ENCODE measurements at regions not wholly inside any gene's neighbourhood (a gene's known extent, or its start where the extent isn't known, plus 50 kb on each side); places are given as distances from the start of the nearest gene placed in this dataset.
"Not testable (repeated sequence)": the region's sequence is repeated elsewhere in the genome, so short reads cannot be mapped to it uniquely, and the experiment has no call there.

GRCh38 chr4:74544655-74545361, 99.9 kb downstream of the AREG start:
- no peak for FAIRE-seq

DNA sequence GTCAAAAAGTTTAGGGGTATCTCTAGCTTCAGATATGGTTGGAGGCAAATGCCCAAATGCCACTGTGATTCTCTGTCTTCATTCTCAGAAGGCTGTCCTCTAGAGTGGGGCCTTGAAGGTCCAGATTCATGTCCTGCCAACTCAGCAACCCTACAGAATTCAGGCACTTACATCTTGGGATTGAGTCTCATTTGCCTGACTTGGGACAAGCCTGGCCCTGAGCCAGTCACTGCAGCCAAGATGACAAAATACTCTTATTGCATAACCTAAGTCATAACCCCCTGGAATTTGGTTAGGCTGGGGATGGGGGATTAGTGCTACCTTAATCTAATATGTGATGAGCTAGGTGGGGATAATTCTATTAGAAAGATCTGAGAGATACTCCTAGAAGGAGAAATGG, 100.5 kb downstream of the AREG start:
- FAIRE-seq = no peak

DNA sequence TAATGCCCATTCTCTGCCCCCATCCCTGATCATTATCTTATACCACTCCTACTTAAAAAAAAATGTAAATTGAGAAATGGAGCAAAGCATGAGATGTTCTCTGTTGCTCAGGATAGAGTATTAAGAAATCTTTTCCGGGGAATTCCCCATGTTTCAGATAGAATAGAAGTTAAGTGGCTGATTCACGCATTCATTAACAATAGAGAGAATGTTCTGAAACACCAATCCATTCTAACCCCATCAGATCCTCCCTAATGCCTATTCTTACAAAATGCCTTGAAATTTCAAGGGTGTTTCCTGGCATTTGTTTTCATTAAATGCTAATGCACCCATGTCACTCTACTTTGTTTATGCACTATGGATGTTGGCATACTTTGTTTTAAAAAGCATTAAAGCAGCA, 101.1 kb downstream of the AREG start:
- no peak for FAIRE-seq

DNA sequence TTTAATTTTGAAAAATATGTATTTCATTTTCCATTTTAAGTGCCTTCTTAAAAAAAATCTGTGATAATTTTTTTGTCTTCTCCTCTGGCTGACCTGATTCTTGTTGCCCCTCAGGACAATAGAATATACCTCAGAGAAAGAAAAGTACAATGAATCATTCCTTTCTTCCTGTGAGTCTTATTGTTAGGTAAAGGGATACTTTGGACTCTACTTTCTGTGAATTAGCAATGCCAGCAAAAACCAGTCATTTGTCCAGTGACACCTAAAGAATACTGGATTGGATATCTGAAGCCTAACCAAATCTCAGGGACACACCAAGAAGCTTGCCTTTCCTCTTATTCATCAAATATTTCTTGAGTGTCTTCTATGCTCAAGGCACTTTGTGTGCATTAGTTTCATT, 102.1 kb downstream of the AREG start:
- no peak for FAIRE-seq

GRCh38 chr4:74548561-74548960, 103.6 kb downstream of the AREG start:
- FAIRE-seq = no peak

- FAIRE-seq = no peak
These were observed 105.0 kb downstream of the AREG start for GRCh38 chr4:74549936-74550335.

DNA sequence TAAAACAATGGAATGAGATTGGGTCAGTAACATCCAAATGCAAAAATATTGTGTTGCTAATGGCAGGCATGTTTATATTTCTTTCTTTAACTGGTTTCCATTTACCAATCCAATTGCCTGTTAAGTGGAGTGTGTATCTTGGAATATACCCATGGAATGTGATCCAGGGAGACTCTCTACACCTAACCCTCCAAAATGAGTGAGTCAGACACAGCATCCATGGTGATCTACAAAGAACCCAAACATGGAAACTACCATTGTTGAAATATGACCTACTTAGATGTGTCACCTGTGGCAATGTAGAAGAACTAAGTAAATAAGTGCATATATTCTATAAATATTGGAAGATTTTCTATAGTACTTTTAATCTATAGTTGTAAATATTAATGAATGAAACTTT, 110.3 kb downstream of the AREG start:
- FAIRE-seq = no peak

DNA sequence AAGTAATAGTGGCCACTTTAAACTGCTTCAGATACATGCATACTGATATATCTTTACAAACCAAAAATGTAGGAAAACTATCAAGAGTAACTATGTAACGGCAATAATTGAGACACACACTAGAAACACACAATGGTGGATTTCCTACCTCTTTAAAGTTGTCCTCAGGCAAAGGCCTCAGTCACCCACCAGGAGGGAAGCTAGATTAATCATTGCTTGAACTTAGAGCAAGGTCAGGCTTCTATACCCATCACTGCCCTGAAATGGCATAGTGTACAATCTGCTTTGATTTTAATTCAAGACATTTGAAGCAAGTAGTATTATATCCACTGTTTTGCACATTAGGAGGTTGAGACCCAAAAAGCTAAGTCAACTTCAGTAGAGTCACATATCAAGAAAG, 110.9 kb downstream of the AREG start:
- no peak for FAIRE-seq

- FAIRE-seq = no peak
These were observed 114.9 kb downstream of the AREG start for GRCh38 chr4:74559853-74560252.

DNA sequence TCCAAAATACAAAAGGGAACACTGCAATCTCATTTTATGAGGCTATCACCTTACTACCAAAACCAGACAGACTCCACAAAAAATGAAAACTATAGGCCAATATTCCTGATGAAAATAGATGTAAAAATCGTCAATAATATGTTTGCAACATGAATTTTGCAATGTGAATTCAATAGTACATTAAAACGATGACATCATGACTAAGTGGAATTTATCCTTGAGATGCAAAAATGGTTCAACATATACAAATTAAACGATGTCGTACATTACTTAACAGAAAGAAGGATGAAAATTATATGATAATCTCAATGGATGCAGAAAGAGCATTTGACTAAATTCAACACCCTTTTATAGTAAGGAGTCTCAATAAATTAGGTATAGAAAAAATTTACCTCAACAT, 123.0 kb downstream of the AREG start:
- FAIRE-seq = no peak

DNA sequence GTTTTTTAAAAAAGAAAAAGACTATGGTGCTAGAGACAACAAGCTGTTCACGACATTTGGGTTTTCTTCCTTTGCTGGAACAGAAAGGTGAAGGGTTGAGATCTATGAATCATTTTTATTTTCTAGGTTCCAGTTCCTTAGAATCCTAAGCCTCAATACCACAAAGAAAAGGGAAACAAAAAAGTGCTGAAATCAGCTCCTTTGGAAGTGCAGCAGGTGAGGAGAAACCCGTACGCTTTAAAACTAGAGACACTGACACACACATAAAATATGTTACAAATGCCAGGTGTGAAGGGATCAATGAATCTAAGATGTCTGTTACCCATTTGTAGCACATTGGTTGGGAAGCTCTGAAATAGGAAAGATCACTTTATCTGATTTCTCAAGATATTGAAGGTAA, 125.2 kb downstream of the AREG start:
- no peak for FAIRE-seq

DNA sequence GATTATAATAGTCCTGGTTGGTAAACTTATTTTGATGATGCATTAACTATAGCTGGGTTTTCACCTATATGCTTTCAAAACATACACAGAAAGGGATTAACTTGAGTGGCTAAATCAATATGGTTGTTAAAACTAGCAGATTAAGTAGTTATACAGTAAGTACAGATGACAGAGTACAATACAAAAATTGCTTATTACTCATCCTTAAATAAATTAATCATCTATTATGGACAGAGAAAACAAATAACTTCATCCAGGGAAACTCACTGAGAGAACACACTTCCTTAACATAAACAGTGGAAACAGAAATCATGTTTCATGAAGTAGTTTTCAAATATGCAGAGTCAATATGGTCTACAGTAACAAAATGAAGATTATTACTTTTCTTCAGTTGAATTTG, 133.4 kb downstream of the AREG start:
- FAIRE-seq = no peak

GRCh38 chr4:74578865-74579264, 133.9 kb downstream of the AREG start:
- not testable (repeated sequence) for FAIRE-seq

GRCh38 chr4:74583089-74583700, 138.3 kb downstream of the AREG start:
- no peak for FAIRE-seq

GRCh38 chr4:74583757-74584156, 138.8 kb downstream of the AREG start:
- no peak for FAIRE-seq

GRCh38 chr4:74588350-74588749, 143.4 kb downstream of the AREG start:
- FAIRE-seq = no peak

DNA sequence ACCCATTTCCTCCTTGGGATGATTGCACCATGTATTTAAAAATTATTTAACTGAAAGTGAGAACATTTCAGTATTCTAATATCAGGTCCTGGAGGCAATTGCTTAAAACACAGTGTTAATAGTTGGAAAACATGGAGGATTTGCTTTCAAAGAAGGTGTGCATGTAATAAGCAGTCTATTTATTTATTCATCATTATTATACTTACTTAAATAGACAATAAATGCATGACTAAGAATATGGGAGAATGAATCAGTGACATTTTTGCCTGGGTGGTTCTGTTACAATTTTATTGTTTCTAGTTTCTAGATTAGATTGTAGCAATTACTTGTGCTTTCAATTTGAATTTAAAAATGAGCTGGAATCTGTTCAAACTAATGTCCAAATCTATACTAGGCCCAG, 145.5 kb downstream of the AREG start:
- no peak for FAIRE-seq

DNA sequence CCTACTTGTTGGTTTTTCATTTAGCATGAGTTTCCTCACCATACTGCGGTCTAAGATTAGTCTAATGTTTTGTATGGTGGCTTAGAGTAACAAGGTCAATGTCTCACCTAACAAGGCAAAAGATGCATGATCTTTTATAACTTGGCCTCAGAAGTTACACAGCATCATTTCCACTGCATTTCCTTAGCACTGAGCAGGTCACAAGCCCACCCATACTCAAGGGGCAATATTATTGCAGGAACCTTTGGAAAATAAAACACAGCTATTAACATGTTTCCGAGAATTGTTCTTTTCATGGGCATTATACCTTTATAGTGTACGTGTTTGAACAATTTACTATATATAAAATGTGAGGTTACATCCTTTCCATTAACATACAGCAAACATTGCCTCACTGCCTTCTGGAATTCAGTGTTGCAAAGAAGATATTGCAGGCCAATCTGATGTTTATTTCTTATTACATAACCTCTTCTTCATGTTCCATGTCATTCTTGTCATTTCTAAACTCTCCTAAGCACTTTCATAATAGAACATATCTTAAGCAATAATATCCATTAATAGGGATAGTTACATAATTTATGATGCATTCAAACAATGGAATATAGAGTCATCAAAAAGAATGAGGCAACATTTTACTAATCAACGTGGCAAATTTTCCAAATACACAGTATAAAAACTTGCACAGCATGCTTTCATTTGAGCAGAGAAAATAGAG, 153.8 kb downstream of the AREG start:
- no peak for FAIRE-seq

- FAIRE-seq = no peak
These were observed 158.2 kb downstream of the AREG start for GRCh38 chr4:74603186-74603585.

DNA sequence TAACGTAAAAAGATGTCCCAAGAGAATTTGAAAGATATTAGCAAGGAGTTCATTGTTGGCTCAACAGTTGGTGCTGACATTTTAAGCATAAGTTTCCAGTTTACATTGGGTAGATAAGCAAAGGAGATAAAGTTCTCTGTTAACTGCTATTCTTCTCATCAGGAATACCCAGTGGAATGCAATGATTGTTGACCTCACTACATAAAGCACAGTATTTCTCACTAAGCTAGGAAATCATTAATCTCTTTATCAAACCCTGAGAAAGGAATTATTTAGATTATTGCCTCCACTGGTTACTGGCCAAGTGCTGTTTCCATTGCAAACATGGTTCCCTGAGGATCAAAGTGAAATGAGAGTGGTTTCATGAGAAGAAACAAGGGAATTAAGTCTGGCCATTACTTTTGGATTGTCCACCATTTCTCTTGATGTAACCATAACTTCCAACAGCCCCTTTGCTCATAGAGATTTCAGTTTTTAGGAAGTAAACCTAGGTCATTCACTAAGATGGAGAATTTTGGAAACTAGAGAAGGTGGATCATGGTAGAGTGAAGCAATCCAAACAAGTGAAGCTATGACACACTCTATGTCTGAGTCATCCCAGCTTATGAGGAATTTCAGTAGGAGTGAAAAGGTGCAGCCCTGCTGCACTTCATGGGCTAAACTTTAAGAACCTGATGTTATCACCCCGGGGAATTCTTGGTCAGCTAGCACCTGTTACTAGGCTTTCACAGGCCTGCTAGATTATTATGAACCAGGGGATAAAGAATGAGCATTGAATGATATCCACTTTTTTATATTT, 163.4 kb downstream of the AREG start:
- FAIRE-seq = no peak

GRCh38 chr4:74610491-74610890, 165.6 kb downstream of the AREG start:
- no peak for FAIRE-seq

DNA sequence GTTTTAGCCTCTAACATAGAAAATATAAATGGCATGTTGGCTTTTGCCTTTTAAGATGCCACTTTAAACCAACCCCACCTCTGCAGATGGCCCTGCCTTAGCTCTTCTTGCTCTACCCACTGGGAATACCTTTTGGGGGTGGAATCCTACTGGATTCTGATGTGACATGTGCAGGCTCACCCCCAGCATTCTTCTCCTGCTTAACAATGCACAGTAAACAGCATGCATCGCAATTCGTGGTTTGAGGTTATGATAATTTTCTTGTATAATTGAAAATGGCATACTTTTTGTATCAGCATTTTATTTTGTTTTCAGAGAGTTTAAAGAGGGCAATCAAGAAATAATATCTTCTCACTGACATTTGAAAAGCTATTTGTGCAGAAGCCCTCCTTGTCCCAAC, 167.9 kb downstream of the AREG start:
- FAIRE-seq = no peak

DNA sequence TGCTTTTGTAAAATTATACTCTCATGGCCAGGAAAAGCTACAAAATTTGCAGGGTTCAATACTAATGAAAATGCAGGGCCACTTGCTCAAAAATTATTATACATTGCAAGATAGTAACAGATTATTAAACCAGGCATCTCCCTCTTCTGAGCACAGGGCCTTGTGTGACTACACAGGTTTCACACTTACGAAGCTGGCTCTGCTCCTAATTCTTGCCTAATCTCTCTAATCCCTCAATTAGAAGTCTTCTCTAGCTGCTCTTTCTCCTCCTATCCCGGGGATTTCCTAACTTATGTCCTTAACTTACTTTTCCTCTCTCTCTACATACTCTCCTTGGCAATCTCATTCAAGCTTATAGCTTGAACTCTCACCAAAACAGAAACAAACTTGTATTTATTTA, 168.3 kb downstream of the AREG start:
- no peak for FAIRE-seq

DNA sequence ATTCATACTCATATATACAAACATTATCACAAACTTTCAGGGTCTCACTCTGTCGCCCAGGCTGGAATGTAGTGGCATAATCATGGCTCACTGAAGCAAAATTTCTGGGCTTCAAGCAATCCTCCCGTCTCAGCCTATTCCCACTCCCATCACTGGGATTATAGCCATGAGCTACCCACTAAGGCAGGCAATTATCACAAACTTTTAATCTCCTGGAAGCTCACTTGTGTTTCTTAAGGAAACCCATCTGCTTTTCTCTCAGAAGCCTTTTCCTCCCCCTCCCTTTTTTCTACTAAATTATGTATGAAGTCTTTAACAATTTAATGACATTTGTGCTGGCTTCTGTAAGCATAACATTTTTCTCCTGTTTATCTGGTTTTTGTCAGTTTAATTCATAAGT, 170.5 kb downstream of the AREG start:
- no peak for FAIRE-seq
